CD4-positive, CD25-positive, alpha-beta regulatory T cell (primary cell): ENCODE measurements at regions not wholly inside any gene's neighbourhood (a gene's known extent, or its start where the extent isn't known, plus 50 kb on each side); places are given as distances from the start of the nearest gene placed in this dataset.
A peak's percentile ranks its signal among the peaks of the same experiment; 100 is the strongest.

Experiments used
- ATAC-seq, 2 donors: fragments of 150-1000 bp; cut with Tn5 transposase; one replicate each; pipeline ENCODE4 v1.10.0; 2021; ENCODE audit warnings: low read depth in 2 of 2, moderate number of reproducible peaks in 2 of 2, moderate library complexity in 1 of 2
- DNase-seq, 3 donors: peaks; one replicate each; pipeline versions ENCODE4 v3.0.0 to v3.0.0-alpha.2; 2012 to 2022; ENCODE audit warnings: mixed read lengths in 1 of 3
- H3K27ac ChIP-seq: one replicate; pipeline ENCODE4 v1.7.0; 2013; ENCODE audit warnings: mild to moderate bottlenecking, low read length; ENCODE audit not compliant: insufficient read depth, poor library complexity, severe bottlenecking
- H3K27me3 ChIP-seq: one replicate; pipeline ENCODE4 v1.7.0; 2013; ENCODE audit warnings: low read length; ENCODE audit not compliant: control insufficient read depth, insufficient read depth
- H3K36me3 ChIP-seq: one replicate; pipeline ENCODE4 v1.7.0; 2013; ENCODE audit warnings: mild to moderate bottlenecking, low read length, moderate library complexity; ENCODE audit not compliant: control insufficient read depth, insufficient read depth
- H3K4me1 ChIP-seq: 2 replicates; pipeline ENCODE4 v1.7.0; 2013; ENCODE audit warnings: mild to moderate bottlenecking, low read length; ENCODE audit not compliant: insufficient read depth, control insufficient read depth, poor library complexity, severe bottlenecking
- H3K4me3 ChIP-seq: one replicate; pipeline ENCODE4 v1.7.0; 2013; ENCODE audit warnings: low read depth, mild to moderate bottlenecking, low read length, moderate library complexity
- H3K9me3 ChIP-seq, 2 experiments: 1 replicate in 1 of 2; 2 replicates in 1 of 2; pipeline ENCODE4 v1.7.0; 2013; ENCODE audit warnings: low read length in 2 of 2, mild to moderate bottlenecking in 1 of 2, moderate library complexity in 1 of 2; ENCODE audit not compliant: control insufficient read depth in 2 of 2
- H3K27ac Mint-ChIP-seq, 3 donors: one replicate each; pipeline ENCODE4 v1.8.0; 2020 to 2022; ENCODE audit warnings: mild to moderate bottlenecking in 3 of 3, mixed read lengths in 3 of 3, moderate library complexity in 2 of 3
- H3K27me3 Mint-ChIP-seq: one replicate; pipeline ENCODE4 v1.8.0; 2022; ENCODE audit warnings: mild to moderate bottlenecking, mixed read lengths
- H3K36me3 Mint-ChIP-seq: one replicate; pipeline ENCODE4 v1.8.0; 2020; ENCODE audit warnings: mixed read lengths
- H3K4me1 Mint-ChIP-seq, 4 donors: one replicate each; pipeline ENCODE4 v1.8.0; 2020 to 2022; ENCODE audit warnings: mixed read lengths in 4 of 4, mild to moderate bottlenecking in 1 of 4
- H3K4me3 Mint-ChIP-seq, 4 donors: one replicate each; pipeline ENCODE4 v1.8.0; 2020 to 2022; ENCODE audit warnings: mild to moderate bottlenecking in 4 of 4, mixed read lengths in 4 of 4, moderate library complexity in 3 of 4
- H3K9me3 Mint-ChIP-seq, 7 donors: one replicate each; pipeline ENCODE4 v1.8.0; 2020 to 2022; ENCODE audit warnings: mixed read lengths in 7 of 7, mild to moderate bottlenecking in 3 of 7, moderate library complexity in 2 of 7

DNA sequence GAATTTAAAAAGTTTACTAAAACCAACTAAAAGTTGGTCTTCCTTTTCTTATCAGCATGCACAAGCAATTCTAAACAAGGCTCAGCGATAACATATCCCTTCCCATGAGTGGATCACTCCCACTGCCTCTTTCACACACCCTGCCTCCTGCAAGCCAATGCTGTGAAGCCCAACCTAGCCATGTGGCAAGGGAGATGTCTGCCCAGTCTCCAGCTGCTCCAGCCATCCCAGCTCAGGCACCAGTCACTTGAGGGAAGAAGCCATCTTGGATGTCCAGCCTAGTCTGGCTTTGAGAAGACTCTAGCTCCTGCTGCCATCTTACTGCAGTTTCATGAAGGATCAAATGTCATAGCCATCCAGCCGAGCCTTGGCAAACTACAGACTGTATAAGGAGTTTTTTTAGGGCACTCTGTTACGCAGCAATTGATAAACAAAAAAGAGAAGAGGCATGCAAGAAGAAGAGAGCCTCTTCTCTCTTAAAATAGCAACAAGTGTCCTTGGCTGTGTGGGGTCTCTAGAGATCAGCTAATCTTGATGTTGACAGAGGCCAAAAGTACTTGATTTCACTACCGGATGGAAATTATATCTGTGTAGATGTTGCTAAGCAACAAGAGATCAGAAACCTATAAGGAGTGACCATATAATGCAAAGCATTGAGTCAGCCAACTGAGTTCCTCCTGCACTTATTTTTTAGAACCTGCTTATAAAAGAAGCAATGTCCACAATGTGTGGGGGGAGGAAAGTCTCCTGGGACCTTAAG, 108.9 kb downstream of the PTCSC3 start:
- DNase-seq, result no peak
- H3K4me3 Mint-ChIP-seq, result no peak overlapping the region
- Histone ChIP-seq H3K27me3 (peaks cover 10% of the 10 kb centered on the region), H3K4me3 (no peak overlapping the region), H3K9me3 (no peaks in the 10 kb centered on the region), H3K27ac (no peak overlapping the region), H3K4me1 (no peaks in the 10 kb centered on the region), H3K36me3 (no peaks in the 10 kb centered on the region)
- H3K4me1 Mint-ChIP-seq, result no peaks in the 10 kb centered on the region
- H3K36me3 Mint-ChIP-seq, result no peaks in the 10 kb centered on the region
- H3K27me3 Mint-ChIP-seq, result peaks cover 27% of the 10 kb centered on the region
- no peak for ATAC-seq
- no peak overlapping the region for H3K27ac Mint-ChIP-seq
- no peaks in the 10 kb centered on the region for H3K9me3 Mint-ChIP-seq

DNA sequence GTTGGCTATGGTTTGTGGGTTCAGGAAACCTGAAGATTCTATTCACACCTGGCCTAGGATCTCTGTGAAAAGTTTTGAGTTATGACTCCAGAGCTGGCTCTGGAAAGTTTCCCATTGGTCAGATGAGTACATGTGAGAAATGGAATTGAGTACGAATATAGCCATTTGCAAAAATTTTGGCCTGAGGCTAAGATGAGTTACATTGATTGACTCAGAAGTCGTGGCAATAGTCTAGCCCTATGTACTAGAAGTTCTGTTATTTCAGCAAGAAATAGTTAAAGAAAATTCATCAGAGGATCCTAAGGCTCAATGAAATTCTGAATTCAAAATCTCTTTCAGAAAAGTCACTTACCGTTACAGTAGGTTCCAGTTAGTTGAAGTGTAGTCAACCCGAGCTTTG, 109.9 kb downstream of the PTCSC3 start:
- H3K27me3 ChIP-seq, result peaks cover 9% of the 10 kb centered on the region
- ATAC-seq (no peak), DNase-seq (no peak)
- no peak overlapping the region for H3K4me3 ChIP-seq
- Mint-ChIP-seq H3K4me3 (no peak overlapping the region), H3K27ac (no peak overlapping the region), H3K9me3 (no peaks in the 10 kb centered on the region), H3K4me1 (no peaks in the 10 kb centered on the region), H3K27me3 (peaks cover 32% of the 10 kb centered on the region), H3K36me3 (no peaks in the 10 kb centered on the region)
- H3K4me1 ChIP-seq, result no peaks in the 10 kb centered on the region
- no peaks in the 10 kb centered on the region for H3K9me3 ChIP-seq
- H3K27ac ChIP-seq, result no peak overlapping the region
- H3K36me3 ChIP-seq, result no peaks in the 10 kb centered on the region

DNA sequence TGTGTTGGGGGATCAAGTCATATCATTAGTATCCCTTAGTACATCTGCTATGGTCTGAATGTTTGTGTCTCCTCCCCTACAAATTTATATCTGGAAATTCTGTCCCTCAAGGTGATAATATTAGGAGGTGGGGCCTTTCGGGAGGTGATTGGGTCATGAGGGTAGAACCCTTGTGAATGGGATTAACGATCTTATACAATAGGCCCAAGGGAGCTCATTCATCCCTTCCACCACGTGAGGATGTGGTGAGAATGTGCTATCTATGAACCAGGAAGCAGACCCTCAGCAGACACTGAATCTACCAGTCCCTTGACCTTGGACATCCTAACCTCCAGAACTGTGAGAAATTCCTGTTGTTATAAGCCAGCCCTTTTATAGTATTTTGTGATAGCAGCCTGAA, 110.7 kb downstream of the PTCSC3 start:
- ATAC-seq (no peak), DNase-seq (no peak)
- Mint-ChIP-seq H3K36me3 (no peaks in the 10 kb centered on the region), H3K9me3 (peaks cover 0 to under 1% (median 0%) of the 10 kb centered on the region in 7 donors), H3K4me1 (no peaks in the 10 kb centered on the region), H3K4me3 (no peak overlapping the region), H3K27me3 (peaks cover 35% of the 10 kb centered on the region), H3K27ac (no peak overlapping the region)
- no peak overlapping the region for H3K4me3 ChIP-seq
- no peaks in the 10 kb centered on the region for H3K36me3 ChIP-seq
- no peaks in the 10 kb centered on the region for H3K4me1 ChIP-seq
- H3K9me3 ChIP-seq, result no peaks in the 10 kb centered on the region
- H3K27ac ChIP-seq, result no peak overlapping the region
- peaks cover 5% of the 10 kb centered on the region for H3K27me3 ChIP-seq

DNA sequence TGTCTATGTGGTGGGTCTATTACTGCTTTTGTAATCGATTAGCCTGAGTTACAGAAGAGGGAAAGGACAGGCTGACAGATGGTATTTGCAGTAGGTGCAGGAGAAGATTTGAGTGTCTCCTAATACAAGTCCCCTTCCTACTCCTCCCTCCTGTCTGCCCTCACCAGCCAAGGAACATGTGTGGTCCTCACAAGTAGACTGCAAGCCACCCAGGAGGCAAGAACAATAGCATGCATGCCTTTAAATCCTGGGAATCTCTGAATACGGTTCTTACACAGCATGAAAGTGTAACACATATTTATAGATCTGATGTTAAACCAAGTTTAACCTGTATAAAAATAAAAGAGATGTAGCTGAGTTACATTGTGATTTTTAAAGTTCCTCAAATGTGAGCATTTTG, 117.0 kb downstream of the PTCSC3 start:
- Mint-ChIP-seq H3K27ac (peak overlapping the region in 1 of 3 donors; percentile 16), H3K36me3 (no peaks in the 10 kb centered on the region), H3K27me3 (peaks cover 25% of the 10 kb centered on the region), H3K9me3 (peaks cover 0 to 2% (median 0%) of the 10 kb centered on the region in 7 donors), H3K4me1 (no peaks in the 10 kb centered on the region), H3K4me3 (no peak overlapping the region)
- DNase-seq (no peak), ATAC-seq (no peak)
- Histone ChIP-seq H3K36me3 (no peaks in the 10 kb centered on the region), H3K4me3 (no peak overlapping the region), H3K4me1 (no peaks in the 10 kb centered on the region), H3K9me3 (no peaks in the 10 kb centered on the region), H3K27ac (no peak overlapping the region), H3K27me3 (peaks cover 2% of the 10 kb centered on the region)

DNA sequence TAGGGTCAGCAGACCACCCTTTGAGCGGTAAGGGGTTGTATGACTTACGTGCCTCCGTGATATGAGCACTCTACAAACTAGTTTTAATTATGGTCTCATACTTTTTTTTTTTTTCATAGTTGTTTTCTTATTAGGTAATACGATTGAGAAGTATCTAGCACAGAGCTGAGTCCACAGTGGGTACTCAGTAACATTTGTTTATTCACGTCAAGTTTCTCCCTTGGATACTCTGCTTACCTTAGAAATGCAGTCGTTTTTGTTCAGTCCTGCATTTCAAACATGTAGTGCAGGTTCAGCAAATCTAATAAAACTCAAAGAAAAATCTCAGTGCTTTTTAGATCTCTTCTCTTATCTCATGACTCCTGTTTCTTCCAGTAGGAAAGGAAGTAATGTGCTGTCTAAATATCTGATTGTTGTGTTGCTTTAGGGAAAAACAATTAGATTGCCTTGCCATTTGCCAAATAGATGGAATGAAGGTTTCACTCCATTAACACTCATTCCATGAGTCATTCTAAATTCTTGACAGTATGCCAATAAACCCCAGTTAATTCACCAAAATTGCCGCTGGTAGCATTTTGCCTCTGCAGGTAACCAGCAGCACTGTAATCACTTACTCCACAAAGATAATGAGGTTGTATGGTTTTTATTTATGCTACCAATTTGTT, 118.9 kb downstream of the PTCSC3 start:
- Mint-ChIP-seq H3K9me3 (peaks cover 0 to 3% (median 0%) of the 10 kb centered on the region in 7 donors), H3K36me3 (no peaks in the 10 kb centered on the region), H3K27me3 (peaks cover 21% of the 10 kb centered on the region), H3K4me1 (no peaks in the 10 kb centered on the region), H3K27ac (no peak overlapping the region), H3K4me3 (no peak overlapping the region)
- Histone ChIP-seq H3K27ac (no peak overlapping the region), H3K9me3 (no peaks in the 10 kb centered on the region), H3K27me3 (peaks cover 2% of the 10 kb centered on the region), H3K4me1 (no peaks in the 10 kb centered on the region), H3K36me3 (no peaks in the 10 kb centered on the region), H3K4me3 (no peak overlapping the region)
- DNase-seq (no peak), ATAC-seq (no peak)

DNA sequence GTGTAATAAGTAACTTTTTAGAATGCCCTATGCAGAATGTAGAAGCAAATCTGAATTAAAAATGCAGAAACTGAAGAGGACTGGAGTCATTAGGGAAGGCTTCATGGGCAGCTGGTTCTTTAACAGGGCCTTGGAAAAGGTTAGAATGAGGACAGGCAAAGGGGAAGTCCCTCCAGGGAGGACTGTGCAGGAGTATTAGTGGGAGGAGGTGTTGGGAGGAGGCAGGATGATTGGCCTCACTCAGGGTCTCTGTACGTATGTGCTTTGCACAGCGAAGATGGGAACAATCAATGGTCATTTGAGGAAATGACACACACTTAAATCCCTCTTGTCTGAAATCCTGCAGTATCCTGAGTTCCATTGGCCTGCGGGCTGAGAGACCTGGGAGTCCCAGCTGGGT, 119.7 kb downstream of the PTCSC3 start:
- H3K4me1 Mint-ChIP-seq, result no peaks in the 10 kb centered on the region
- Histone ChIP-seq H3K9me3 (no peaks in the 10 kb centered on the region), H3K4me3 (no peak overlapping the region), H3K4me1 (no peaks in the 10 kb centered on the region), H3K27me3 (peaks cover 2% of the 10 kb centered on the region), H3K36me3 (no peaks in the 10 kb centered on the region), H3K27ac (no peak overlapping the region)
- H3K36me3 Mint-ChIP-seq, result no peaks in the 10 kb centered on the region
- H3K4me3 Mint-ChIP-seq, result no peak overlapping the region
- H3K27ac Mint-ChIP-seq, result no peak overlapping the region
- DNase-seq (no peak), ATAC-seq (no peak)
- H3K9me3 Mint-ChIP-seq, result peaks cover 0 to 3% (median 0%) of the 10 kb centered on the region in 7 donors
- peaks cover 18% of the 10 kb centered on the region for H3K27me3 Mint-ChIP-seq

DNA sequence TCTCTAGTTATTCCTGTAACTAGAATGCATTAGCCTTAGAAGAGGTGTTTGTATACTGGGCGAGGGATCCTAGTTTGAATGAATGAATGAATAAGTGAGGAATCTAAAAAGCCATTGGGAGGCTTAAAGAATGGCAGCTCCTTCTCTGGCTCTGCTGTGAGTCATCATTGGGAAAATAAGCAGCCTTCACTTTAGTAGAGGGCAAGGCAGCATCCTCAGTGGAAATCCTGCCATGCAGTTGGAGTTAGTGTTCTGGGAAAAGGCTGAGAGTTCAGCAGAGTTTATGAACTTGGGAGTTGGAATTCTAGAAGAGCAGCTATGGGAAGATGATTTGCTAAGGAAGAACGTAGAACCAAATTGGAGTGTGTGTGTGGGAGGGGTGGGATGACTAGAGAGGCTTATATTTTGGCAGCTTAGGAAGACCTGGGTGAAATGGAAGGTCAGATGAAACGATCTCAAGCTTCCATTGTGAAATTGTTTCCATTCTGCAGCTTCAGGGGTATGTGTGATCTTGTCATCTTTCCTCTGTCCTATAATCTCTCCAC, 120.8 kb downstream of the PTCSC3 start:
- no peak for ATAC-seq
- Mint-ChIP-seq H3K27ac (no peak overlapping the region), H3K4me1 (no peaks in the 10 kb centered on the region), H3K4me3 (no peak overlapping the region), H3K36me3 (no peaks in the 10 kb centered on the region), H3K27me3 (peaks cover 18% of the 10 kb centered on the region), H3K9me3 (peaks cover 0 to 2% (median 0%) of the 10 kb centered on the region in 7 donors)
- Histone ChIP-seq H3K27me3 (peaks cover 3% of the 10 kb centered on the region), H3K4me1 (no peaks in the 10 kb centered on the region), H3K36me3 (no peaks in the 10 kb centered on the region), H3K9me3 (no peaks in the 10 kb centered on the region), H3K27ac (no peak overlapping the region), H3K4me3 (no peak overlapping the region)
- no peak for DNase-seq

DNA sequence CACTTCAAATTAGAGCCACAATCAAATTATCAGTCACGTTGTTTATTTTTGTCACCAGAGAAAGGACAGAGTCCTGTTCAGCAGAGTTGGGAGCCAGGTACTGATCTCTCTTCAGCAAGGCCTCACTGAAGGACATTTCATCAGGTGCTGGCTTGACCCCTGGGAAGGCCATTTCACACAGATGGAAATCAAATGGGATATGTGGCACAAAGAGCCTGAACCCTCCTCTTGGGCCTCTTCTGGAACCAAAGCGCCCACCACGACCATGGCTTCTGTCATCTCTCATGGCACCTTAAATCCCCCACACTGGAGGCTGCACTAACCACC, 121.5 kb downstream of the PTCSC3 start:
- H3K4me3 Mint-ChIP-seq, result no peak overlapping the region
- H3K27ac Mint-ChIP-seq, result no peak overlapping the region
- no peaks in the 10 kb centered on the region for H3K36me3 Mint-ChIP-seq
- Histone ChIP-seq H3K27ac (no peak overlapping the region), H3K9me3 (no peaks in the 10 kb centered on the region), H3K4me3 (no peak overlapping the region), H3K27me3 (peaks cover 3% of the 10 kb centered on the region), H3K4me1 (no peaks in the 10 kb centered on the region), H3K36me3 (no peaks in the 10 kb centered on the region)
- H3K4me1 Mint-ChIP-seq, result no peaks in the 10 kb centered on the region
- peaks cover 0 to 2% (median 0%) of the 10 kb centered on the region in 7 donors for H3K9me3 Mint-ChIP-seq
- ATAC-seq (no peak), DNase-seq (no peak)
- peaks cover 21% of the 10 kb centered on the region for H3K27me3 Mint-ChIP-seq
